GM12878 (cell line): ENCODE measurements at regions not wholly inside any gene's neighbourhood (a gene's known extent, or its start where the extent isn't known, plus 50 kb on each side); places are given as distances from the start of the nearest gene placed in this dataset.

Source experiments
- ATAC-seq: fragments of 200-7000 bp; cut with Tn5 transposase; 3 replicates; pipeline ENCODE4 v1.9.1; 2020; ENCODE audit warnings: mild to moderate bottlenecking, moderate library complexity
- BruUV-seq: library from RNA; stranded (reverse); fragments of 400-500 nt; replicated peaks from 2 replicates; lab custom pipeline; 2021; lab: Mats Ljungman, UMichigan
- CTCF ChIA-PET: fragments of 300-600 bp; sonication (Branson Sonifier 250); formaldehyde crosslinking; extraction: SDS; loops from one replicate; lab custom pipeline; 2021; ENCODE audit warnings: inconsistent platforms; lab: Yijun Ruan, JAX
- POLR2A ChIA-PET: fragments of 350-600 bp; formaldehyde crosslinking; extraction: SDS; loops from one replicate; lab custom pipeline; 2021; ENCODE audit warnings: inconsistent platforms; lab: Charles Lee
- RAD21 ChIA-PET: fragments of 300-600 bp; sonication (Branson Sonifier 250); formaldehyde crosslinking; loops from one replicate; lab custom pipeline; 2023; ENCODE audit warnings: antibody characterized with exemption; ENCODE audit not compliant: unreplicated experiment; lab: Charles Lee
- SMC1A ChIA-PET: fragments of 300-600 bp; sonication (Branson Sonifier 250); formaldehyde crosslinking; loops from one replicate; lab custom pipeline; 2023; ENCODE audit not compliant: unreplicated experiment, uncharacterized antibody; lab: Charles Lee
- DNase-seq: peaks from one replicate; pipeline ENCODE4 v3.0.0-alpha.2; 2011; ENCODE audit warnings: low read depth, low spot score
- FAIRE-seq: peaks from 3 replicates; lab custom pipeline; 2011; peaks lifted over from hg19 to GRCh38; lab: Jason Lieb, UNC
- H2AFZ ChIP-seq: 2 replicates; pipeline ENCODE4 v1.6.0; 2011; ENCODE audit warnings: low read depth, low read length, control low read depth; ENCODE audit not compliant: control insufficient read depth
- H3K27ac ChIP-seq: 2 replicates; pipeline ENCODE4 v1.5.1; 2011; ENCODE audit warnings: control low read depth; ENCODE audit not compliant: control insufficient read depth, insufficient read depth
- H3K27me3 ChIP-seq, 2 experiments: replicated peaks in 1 of 2; 2 replicates each; pipeline versions ENCODE4 v1.6.0 to v1.6.1; 2011; ENCODE audit warnings: low read length in 1 of 2; ENCODE audit not compliant: control insufficient read depth in 2 of 2, insufficient read depth in 2 of 2
- H3K36me3 ChIP-seq, 2 experiments: 2 replicates each; pipeline ENCODE4 v1.5.1; 2011; ENCODE audit warnings: low read length in 1 of 2; ENCODE audit not compliant: control insufficient read depth in 2 of 2, insufficient read depth in 2 of 2
- H3K4me1 ChIP-seq: 2 replicates; pipeline ENCODE4 v1.6.1; 2011; ENCODE audit warnings: mild to moderate bottlenecking, low read length, moderate library complexity, mixed read lengths; ENCODE audit not compliant: control insufficient read depth, insufficient read depth
- H3K4me2 ChIP-seq: 2 replicates; pipeline ENCODE4 v1.6.0; 2011; ENCODE audit warnings: control low read depth; ENCODE audit not compliant: control insufficient read depth, insufficient read depth
- H3K4me3 ChIP-seq: fragments of 200-600 bp; sonication (generic); 2 replicates; pipeline ENCODE4 v1.5.1; 2016
- H3K79me2 ChIP-seq: 2 replicates; pipeline ENCODE4 v1.6.0; 2011; ENCODE audit warnings: low read length; ENCODE audit not compliant: control insufficient read depth, insufficient read depth
- H3K9ac ChIP-seq: 2 replicates; pipeline ENCODE4 v1.8.0; 2011; ENCODE audit warnings: low read length, control low read depth, mixed read lengths; ENCODE audit not compliant: control insufficient read depth, insufficient read depth
- H3K9me3 ChIP-seq: replicated peaks from 3 replicates; pipeline ENCODE4 v1.5.1; 2011; ENCODE audit warnings: mild to moderate bottlenecking, low read length; ENCODE audit not compliant: control insufficient read depth, insufficient read depth
- H4K20me1 ChIP-seq: 2 replicates; pipeline ENCODE4 v1.6.0; 2011; ENCODE audit not compliant: control insufficient read depth, insufficient read depth
- ATF2 ChIP-seq: IDR thresholded peaks from 2 replicates; pipeline ENCODE4 v1.6.1; 2012; ENCODE audit warnings: low read length, inconsistent platforms
- BRCA1 ChIP-seq: IDR thresholded peaks from 2 replicates; pipeline ENCODE4 v1.6.1; 2011; ENCODE audit warnings: low read depth, low read length, improper control_type of control experiment
- CREB1 ChIP-seq: IDR thresholded peaks from 2 replicates; pipeline ENCODE4 v1.6.1; 2012; ENCODE audit warnings: low read depth, mild to moderate bottlenecking, inconsistent platforms
- CTCF ChIP-seq, 3 experiments: IDR thresholded peaks in 2 of 3; conservative IDR thresholded peaks in 1 of 3; 2 replicates each; pipeline ENCODE4 v1.5.1; 2011; ENCODE audit warnings: low read depth in 3 of 3, low read length in 3 of 3, mild to moderate bottlenecking in 3 of 3, control low read depth in 2 of 3, moderate library complexity in 2 of 3, inconsistent platforms in 1 of 3, mixed read lengths in 1 of 3; ENCODE audit not compliant: control insufficient read depth in 2 of 3, insufficient read depth in 1 of 3; ENCODE audit errors: extremely low read depth in 1 of 3
- DPF2 ChIP-seq: fragments of 450-650 bp; IDR thresholded peaks from 2 replicates; pipeline ENCODE4 v1.6.1; 2017; ENCODE audit warnings: mild to moderate bottlenecking
- FOXM1 ChIP-seq: IDR thresholded peaks from 2 replicates; pipeline ENCODE4 v1.6.1; 2012; ENCODE audit warnings: low read depth, mild to moderate bottlenecking, inconsistent platforms, low read length, moderate library complexity
- IRF3 ChIP-seq: fragments of 450-650 bp; IDR thresholded peaks from 2 replicates; pipeline ENCODE4 v1.6.1; 2014; ENCODE audit warnings: mild to moderate bottlenecking
- JUNB ChIP-seq: IDR thresholded peaks from 2 replicates; pipeline ENCODE4 v1.6.1; 2016; ENCODE audit warnings: antibody characterized with exemption, mild to moderate bottlenecking
- POLR2A ChIP-seq: IDR thresholded peaks from 2 replicates; pipeline ENCODE4 v1.6.1; 2011; ENCODE audit warnings: low read depth, mild to moderate bottlenecking, low read length
- RFX5 ChIP-seq: IDR thresholded peaks from 2 replicates; pipeline ENCODE4 v1.6.1; 2011; ENCODE audit warnings: low read depth, low read length, improper control_type of control experiment
- SKIL ChIP-seq: fragments of 450-650 bp; IDR thresholded peaks from 2 replicates; pipeline ENCODE4 v1.6.1; 2017; ENCODE audit warnings: mild to moderate bottlenecking, low read depth, inconsistent platforms; ENCODE audit not compliant: poor library complexity, severe bottlenecking
- SMARCA5 ChIP-seq: fragments of 450-650 bp; IDR thresholded peaks from 2 replicates; pipeline ENCODE4 v1.6.1; 2017; ENCODE audit warnings: mild to moderate bottlenecking
- USF1 ChIP-seq: IDR thresholded peaks from 2 replicates; pipeline ENCODE4 v1.6.1; 2011; ENCODE audit warnings: borderline replicate concordance, low read depth, mild to moderate bottlenecking, moderate library complexity, mixed read lengths, low read length; ENCODE audit not compliant: insufficient read depth; ENCODE audit errors: extremely low read length
- YBX1 ChIP-seq: fragments of 450-650 bp; IDR thresholded peaks from 2 replicates; pipeline ENCODE4 v1.6.1; 2016; ENCODE audit warnings: antibody characterized with exemption
- ZBTB33 ChIP-seq: fragments of 450-650 bp; IDR thresholded peaks from 2 replicates; pipeline ENCODE4 v1.6.1; 2017; ENCODE audit warnings: mild to moderate bottlenecking
- WGBS: methylation state at CpG from one replicate; pipeline ENCODE4 v1.1.6; 2016; ENCODE audit warnings: low lambda C conversion rate; ENCODE audit not compliant: insufficient replicate concordance, insufficient coverage; ENCODE audit errors: missing lambda C conversion rate; 5-methylcytosine and 5-hydroxymethylcytosine counted together
- in situ Hi-C: fragments of 300-500 bp; cut with MboI; formaldehyde crosslinking; loops from 9 replicates; pipeline ENCODE4 v1.14.3; 2018; ENCODE audit warnings: mixed read lengths
- intact Hi-C: fragments of 100-400 bp; cut with micrococcal nuclease; formaldehyde crosslinking; loops from one replicate; pipeline ENCODE4 v1.14.2; 2022; ENCODE audit not compliant: unreplicated experiment

GRCh38 chr2:129915303-129915840 lies 64.1 kb upstream of the RAB6C start:
- RAD21 ChIA-PET, result no interaction called here

More at GRCh38 chr2:129915303-129915840, 64.1 kb upstream of the RAB6C start:
- H3K4me1 ChIP-seq, result no peaks in the 10 kb centered on the region
- 29% methylated on average over 3 of the region's 3 CpGs for WGBS
- TF ChIP-seq USF1, result no peak
- no peak for TF ChIP-seq RFX5
- no peak for TF ChIP-seq POLR2A
- no peak for TF ChIP-seq CREB1
- no peak for TF ChIP-seq SKIL
- no peak for TF ChIP-seq JUNB
- TF ChIP-seq CTCF (IDR thresholded peaks at IDR 0.05 in 2 of 3, conservative IDR thresholded peaks at IDR 0.05 in 1 of 3; ENCODE audit: control insufficient read depth in 2 of 3, extremely low read depth in 1 of 3, insufficient read depth in 1 of 3, low read depth in 3 of 3, low read length in 3 of 3), result no peak
- no peak for TF ChIP-seq BRCA1
- no peak for TF ChIP-seq SMARCA5
- TF ChIP-seq DPF2, result no peak
- no peak for TF ChIP-seq ZBTB33
- TF ChIP-seq ATF2, result no peak
- no peak for TF ChIP-seq IRF3
- no peak for TF ChIP-seq FOXM1
- TF ChIP-seq YBX1, result no peak
- H4K20me1 ChIP-seq, result no peaks in the 10 kb centered on the region
- no TSS peak for BruUV-seq
- peaks cover 2% of the 10 kb centered on the region; the same call in 2 of the 3 replicates for H3K9me3 ChIP-seq
- no peak overlapping the region for H2AFZ ChIP-seq
- H3K27ac ChIP-seq, result no peak overlapping the region
- in situ Hi-C loops (no loop called here), intact Hi-C loops (no loop called here)
- ChIA-PET CTCF (no interaction called here), SMC1A (no interaction called here), POLR2A (no interaction called here)
- FAIRE-seq (no peak), ATAC-seq (no peak), DNase-seq (no peak)
- H3K79me2 ChIP-seq, result no peaks in the 10 kb centered on the region
- no peak overlapping the region for H3K9ac ChIP-seq
- H3K4me3 ChIP-seq, result no peak overlapping the region
- no peak overlapping the region for H3K4me2 ChIP-seq
- H3K27me3 ChIP-seq, result peaks cover 0 to 2% of the 10 kb centered on the region in 2 experiments; a peak in 1 of 4 replicates
- H3K36me3 ChIP-seq, result no peaks in the 10 kb centered on the region
